ENCODE measurements at regions not wholly inside any gene's neighbourhood (a gene's known extent, or its start where the extent isn't known, plus 50 kb on each side); places are given as distances from the start of the nearest gene placed in this dataset.

- TF ChIP-seq POLR2A (IDR thresholded peaks at IDR 0.05; ENCODE audit: low read length) (no peak), GATA1 (IDR thresholded peaks at IDR 0.05; ENCODE audit: low read depth, low read length) (no peak)
Measured at GRCh38 chr4:112077743-112078142, 67.5 kb upstream of the FAM241A start.
